Middle frontal gyrus (tissue), 1 donor: ENCODE measurements at regions not wholly inside any gene's neighbourhood (a gene's known extent, or its start where the extent isn't known, plus 50 kb on each side); places are given as distances from the start of the nearest gene placed in this dataset.

ENCODE experiments used
- DNase-seq: peaks from one replicate; pipeline ENCODE4 v3.0.0-alpha.2; 2015; ENCODE audit warnings: low spot score; ENCODE audit errors: extremely low spot score

GRCh38 chr2:8568543-8569302 lies 113.1 kb upstream of the ID2 start:
- DNase-seq = no peak

- DNase-seq = no peak
Measured at GRCh38 chr2:8569332-8569930, 112.4 kb upstream of the ID2 start.

GRCh38 chr2:8570637-8571036 lies 111.2 kb upstream of the ID2 start:
- no peak for DNase-seq

- DNase-seq = no peak
Measured at GRCh38 chr2:8571301-8571791, 110.5 kb upstream of the ID2 start.

- DNase-seq = no peak
Measured at GRCh38 chr2:8571792-8572499, 109.9 kb upstream of the ID2 start.

GRCh38 chr2:8572712-8573233 lies 109.1 kb upstream of the ID2 start:
- DNase-seq = no peak

GRCh38 chr2:8573234-8573941 lies 108.5 kb upstream of the ID2 start:
- DNase-seq = no peak

GRCh38 chr2:8573942-8574195 lies 108.0 kb upstream of the ID2 start:
- no peak for DNase-seq

GRCh38 chr2:8574196-8575037 lies 107.4 kb upstream of the ID2 start:
- DNase-seq = no peak

- DNase-seq = no peak
Measured at GRCh38 chr2:8575038-8575833, 106.6 kb upstream of the ID2 start.

- DNase-seq = no peak
Measured at GRCh38 chr2:8575834-8576423, 105.9 kb upstream of the ID2 start.

GRCh38 chr2:8576525-8577167 lies 105.2 kb upstream of the ID2 start:
- no peak for DNase-seq

- no peak for DNase-seq
Measured at GRCh38 chr2:8577573-8577972, 104.3 kb upstream of the ID2 start.

GRCh38 chr2:8578335-8579244 lies 103.3 kb upstream of the ID2 start:
- DNase-seq = no peak

- DNase-seq = no peak
Measured at GRCh38 chr2:8579485-8580085, 102.3 kb upstream of the ID2 start.

- no peak for DNase-seq
Measured at GRCh38 chr2:8580316-8581233, 101.3 kb upstream of the ID2 start.

- DNase-seq = no peak
Measured at GRCh38 chr2:8581234-8581561, 100.7 kb upstream of the ID2 start.
